ENCODE measurements at regions not wholly inside any gene's neighbourhood (a gene's known extent, or its start where the extent isn't known, plus 50 kb on each side); places are given as distances from the start of the nearest gene placed in this dataset.
"Not testable (repeated sequence)": the region's sequence is repeated elsewhere in the genome, so short reads cannot be mapped to it uniquely, and the experiment has no call there.

- no peaks in the 10 kb centered on the region for H3K79me2 ChIP-seq (ENCODE audit: insufficient read depth, low read length)
- no peaks in the 10 kb centered on the region for H3K9me2 ChIP-seq (replicated peaks; ENCODE audit: low read depth, low read length)
- no peaks in the 10 kb centered on the region for H4K20me1 ChIP-seq (ENCODE audit: insufficient read depth, low read length, poor library complexity, severe bottlenecking)
- H3K27me3 ChIP-seq (ENCODE audit: insufficient read depth, low read length, poor library complexity, severe bottlenecking): no peaks in the 10 kb centered on the region
- H3K4me2 ChIP-seq (ENCODE audit: low read depth, low read length, poor library complexity, severe bottlenecking): no peak overlapping the region
- no peaks in the 10 kb centered on the region for H3K4me1 ChIP-seq (ENCODE audit: insufficient read depth, low read length, poor library complexity, severe bottlenecking)
- H3K4me3 ChIP-seq (ENCODE audit: low read length, poor library complexity, severe bottlenecking): no peak overlapping the region
- no peaks in the 10 kb centered on the region for H3F3A ChIP-seq (ENCODE audit: low read depth)
- H2AFZ ChIP-seq (ENCODE audit: low read length): no peak overlapping the region
- H3K9ac ChIP-seq (ENCODE audit: low read depth, low read length, poor library complexity, severe bottlenecking): no peak overlapping the region
- TF ChIP-seq EZH2phosphoT487 (IDR thresholded peaks at IDR 0.05; ENCODE audit: borderline replicate concordance): no peak
- no peak for TF ChIP-seq CTCF (conservative IDR thresholded peaks at IDR 0.05; ENCODE audit: low read length)
- no peaks in the 10 kb centered on the region for H3K9me3 ChIP-seq (ENCODE audit: insufficient read depth, low read depth, low read length)
- no peaks in the 10 kb centered on the region for H3K36me3 ChIP-seq (ENCODE audit: insufficient read depth, low read length)
Observed at GRCh38 chr5:101338226-101338625, 435.1 kb upstream of the ST8SIA4 start.

GRCh38 chr5:101327816-101328215 lies 424.7 kb upstream of the ST8SIA4 start:
- Histone ChIP-seq H3K4me2 (ENCODE audit: low read depth, low read length, poor library complexity, severe bottlenecking) (no peak overlapping the region), H3K79me2 (ENCODE audit: insufficient read depth, low read length) (no peaks in the 10 kb centered on the region), H3K9me2 (replicated peaks; ENCODE audit: low read depth, low read length) (no peaks in the 10 kb centered on the region), H3K9ac (ENCODE audit: low read depth, low read length, poor library complexity, severe bottlenecking) (no peak overlapping the region), H3K4me1 (ENCODE audit: insufficient read depth, low read length, poor library complexity, severe bottlenecking) (no peaks in the 10 kb centered on the region), H3K36me3 (ENCODE audit: insufficient read depth, low read length) (no peaks in the 10 kb centered on the region), H3K4me3 (ENCODE audit: low read length, poor library complexity, severe bottlenecking) (no peak overlapping the region), H3K9me3 (ENCODE audit: insufficient read depth, low read depth, low read length) (no peaks in the 10 kb centered on the region), H3K27me3 (ENCODE audit: insufficient read depth, low read length, poor library complexity, severe bottlenecking) (no peaks in the 10 kb centered on the region), H4K20me1 (ENCODE audit: insufficient read depth, low read length, poor library complexity, severe bottlenecking) (no peaks in the 10 kb centered on the region), H2AFZ (ENCODE audit: low read length) (no peak overlapping the region), H3F3A (ENCODE audit: low read depth) (no peaks in the 10 kb centered on the region)
- TF ChIP-seq CTCF (conservative IDR thresholded peaks at IDR 0.05; ENCODE audit: low read length) (no peak), EZH2phosphoT487 (IDR thresholded peaks at IDR 0.05; ENCODE audit: borderline replicate concordance) (no peak)

- Histone ChIP-seq H3K36me3 (ENCODE audit: insufficient read depth, low read length) (no peaks in the 10 kb centered on the region), H3K4me2 (ENCODE audit: low read depth, low read length, poor library complexity, severe bottlenecking) (no peak overlapping the region), H3K79me2 (ENCODE audit: insufficient read depth, low read length) (no peaks in the 10 kb centered on the region), H3K9me3 (ENCODE audit: insufficient read depth, low read depth, low read length) (no peaks in the 10 kb centered on the region), H3K27me3 (ENCODE audit: insufficient read depth, low read length, poor library complexity, severe bottlenecking) (no peaks in the 10 kb centered on the region), H3K9ac (ENCODE audit: low read depth, low read length, poor library complexity, severe bottlenecking) (no peak overlapping the region), H3K4me3 (ENCODE audit: low read length, poor library complexity, severe bottlenecking) (no peak overlapping the region), H3K9me2 (replicated peaks; ENCODE audit: low read depth, low read length) (no peaks in the 10 kb centered on the region), H3K4me1 (ENCODE audit: insufficient read depth, low read length, poor library complexity, severe bottlenecking) (no peaks in the 10 kb centered on the region), H2AFZ (ENCODE audit: low read length) (no peak overlapping the region), H4K20me1 (ENCODE audit: insufficient read depth, low read length, poor library complexity, severe bottlenecking) (no peaks in the 10 kb centered on the region), H3F3A (ENCODE audit: low read depth) (no peaks in the 10 kb centered on the region)
- TF ChIP-seq CTCF (conservative IDR thresholded peaks at IDR 0.05; ENCODE audit: low read length) (no peak), EZH2phosphoT487 (IDR thresholded peaks at IDR 0.05; ENCODE audit: borderline replicate concordance) (no peak)
Observed at GRCh38 chr5:101326766-101327165, 423.7 kb upstream of the ST8SIA4 start.

GRCh38 chr5:101316401-101316800 lies 413.3 kb upstream of the ST8SIA4 start:
- not testable (repeated sequence) for H2AFZ ChIP-seq (ENCODE audit: low read length); H3K4me1 ChIP-seq (ENCODE audit: insufficient read depth, low read length, poor library complexity, severe bottlenecking); H3K4me3 ChIP-seq (ENCODE audit: low read length, poor library complexity, severe bottlenecking); H4K20me1 ChIP-seq (ENCODE audit: insufficient read depth, low read length, poor library complexity, severe bottlenecking); H3K27me3 ChIP-seq (ENCODE audit: insufficient read depth, low read length, poor library complexity, severe bottlenecking); H3K4me2 ChIP-seq (ENCODE audit: low read depth, low read length, poor library complexity, severe bottlenecking); H3K36me3 ChIP-seq (ENCODE audit: insufficient read depth, low read length); H3K9me3 ChIP-seq (ENCODE audit: insufficient read depth, low read depth, low read length); H3F3A ChIP-seq (ENCODE audit: low read depth); H3K79me2 ChIP-seq (ENCODE audit: insufficient read depth, low read length); H3K9ac ChIP-seq (ENCODE audit: low read depth, low read length, poor library complexity, severe bottlenecking); H3K9me2 ChIP-seq (replicated peaks; ENCODE audit: low read depth, low read length)
